A549 (cell line): ENCODE measurements at regions not wholly inside any gene's neighbourhood (a gene's known extent, or its start where the extent isn't known, plus 50 kb on each side); places are given as distances from the start of the nearest gene placed in this dataset.

Experiments used
- CHD2 ChIP-seq: fragments of 150-350 bp; IDR thresholded peaks from 2 replicates; pipeline ENCODE4 v1.6.1; 2014; ENCODE audit warnings: low read length; ENCODE audit not compliant: partially characterized antibody
- EHF ChIP-seq: fragments of 250-450 bp; sonication (Bioruptor Pico); IDR thresholded peaks from 2 replicates; pipeline ENCODE4 v1.5.0; 2020; ENCODE audit warnings: mild to moderate bottlenecking
- EP300 ChIP-seq, 2 experiments: fragments of >200 bp; sonication (Bioruptor Twin); formaldehyde crosslinking; IDR thresholded peaks; 2 replicates in 1 of 2; 3 replicates in 1 of 2; pipeline ENCODE4 v1.6.1; 2016 to 2017
- HMGXB4 ChIP-seq: fragments of 250-450 bp; sonication (Bioruptor Pico); IDR thresholded peaks from 2 replicates; pipeline ENCODE4 v1.5.0; 2021; ENCODE audit warnings: mild to moderate bottlenecking, moderate library complexity, borderline replicate concordance
- KDM5A ChIP-seq: fragments of 200-600 bp; sonication (generic); IDR thresholded peaks from 2 replicates; pipeline ENCODE4 v1.6.1; 2016; ENCODE audit warnings: antibody characterized with exemption, mild to moderate bottlenecking
- NR3C1 ChIP-seq: fragments of >200 bp; sonication (Bioruptor Twin); formaldehyde crosslinking; IDR thresholded peaks from 3 replicates; pipeline ENCODE4 v1.6.1; 2017
- RNF2 ChIP-seq: fragments of 200-600 bp; sonication (generic); IDR thresholded peaks from 2 replicates; pipeline ENCODE4 v1.6.1; 2016; ENCODE audit warnings: low read depth, mild to moderate bottlenecking, antibody characterized with exemption, moderate library complexity, borderline replicate concordance
- SMC3 ChIP-seq: fragments of >200 bp; sonication (Bioruptor Twin); formaldehyde crosslinking; IDR thresholded peaks from 3 replicates; pipeline ENCODE4 v1.6.1; 2018; ENCODE audit warnings: inconsistent platforms
- TP53 ChIP-seq: fragments of 250-450 bp; sonication (Bioruptor Pico); IDR thresholded peaks from 2 replicates; pipeline ENCODE4 v1.5.0; 2021; ENCODE audit warnings: mild to moderate bottlenecking, moderate library complexity
- TF ChIP-seq, protein P1 (sequence below): fragments of >200 bp; sonication (Bioruptor Twin); formaldehyde crosslinking; IDR thresholded peaks from 3 replicates; pipeline ENCODE4 v1.5.1; 2016
- TF ChIP-seq, protein P2 (sequence below): fragments of 450-650 bp; IDR thresholded peaks from 2 replicates; pipeline ENCODE4 v1.6.1; 2014; ENCODE audit warnings: antibody characterized with exemption

- TF ChIP-seq, protein P1, sequence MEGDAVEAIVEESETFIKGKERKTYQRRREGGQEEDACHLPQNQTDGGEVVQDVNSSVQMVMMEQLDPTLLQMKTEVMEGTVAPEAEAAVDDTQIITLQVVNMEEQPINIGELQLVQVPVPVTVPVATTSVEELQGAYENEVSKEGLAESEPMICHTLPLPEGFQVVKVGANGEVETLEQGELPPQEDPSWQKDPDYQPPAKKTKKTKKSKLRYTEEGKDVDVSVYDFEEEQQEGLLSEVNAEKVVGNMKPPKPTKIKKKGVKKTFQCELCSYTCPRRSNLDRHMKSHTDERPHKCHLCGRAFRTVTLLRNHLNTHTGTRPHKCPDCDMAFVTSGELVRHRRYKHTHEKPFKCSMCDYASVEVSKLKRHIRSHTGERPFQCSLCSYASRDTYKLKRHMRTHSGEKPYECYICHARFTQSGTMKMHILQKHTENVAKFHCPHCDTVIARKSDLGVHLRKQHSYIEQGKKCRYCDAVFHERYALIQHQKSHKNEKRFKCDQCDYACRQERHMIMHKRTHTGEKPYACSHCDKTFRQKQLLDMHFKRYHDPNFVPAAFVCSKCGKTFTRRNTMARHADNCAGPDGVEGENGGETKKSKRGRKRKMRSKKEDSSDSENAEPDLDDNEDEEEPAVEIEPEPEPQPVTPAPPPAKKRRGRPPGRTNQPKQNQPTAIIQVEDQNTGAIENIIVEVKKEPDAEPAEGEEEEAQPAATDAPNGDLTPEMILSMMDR = no peak
- no peak for TF ChIP-seq KDM5A
- TF ChIP-seq, protein P2, sequence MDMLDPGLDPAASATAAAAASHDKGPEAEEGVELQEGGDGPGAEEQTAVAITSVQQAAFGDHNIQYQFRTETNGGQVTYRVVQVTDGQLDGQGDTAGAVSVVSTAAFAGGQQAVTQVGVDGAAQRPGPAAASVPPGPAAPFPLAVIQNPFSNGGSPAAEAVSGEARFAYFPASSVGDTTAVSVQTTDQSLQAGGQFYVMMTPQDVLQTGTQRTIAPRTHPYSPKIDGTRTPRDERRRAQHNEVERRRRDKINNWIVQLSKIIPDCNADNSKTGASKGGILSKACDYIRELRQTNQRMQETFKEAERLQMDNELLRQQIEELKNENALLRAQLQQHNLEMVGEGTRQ = no peak
- TF ChIP-seq RNF2 = no peak
- no peak for TF ChIP-seq EP300 (IDR thresholded peaks at IDR 0.05)
- no peak for TF ChIP-seq TP53 (CRISPR knock-in tag)
- no peak for TF ChIP-seq NR3C1
- no peak for TF ChIP-seq EHF (CRISPR knock-in tag)
- TF ChIP-seq HMGXB4 (CRISPR knock-in tag) = no peak
- TF ChIP-seq SMC3 = no peak
- no peak for TF ChIP-seq CHD2
Observed at GRCh38 chr14:56955745-56956144, 145.5 kb upstream of the OTX2 start.
